GM12872 (cell line): ENCODE measurements at regions not wholly inside any gene's neighbourhood (a gene's known extent, or its start where the extent isn't known, plus 50 kb on each side); places are given as distances from the start of the nearest gene placed in this dataset.

ENCODE experiments used
- TF ChIP-seq, protein P1 (sequence below): IDR thresholded peaks from 3 replicates; pipeline ENCODE4 v1.5.1; 2011; ENCODE audit warnings: low read depth, mild to moderate bottlenecking, low read length, moderate library complexity; ENCODE audit not compliant: insufficient read depth

DNA sequence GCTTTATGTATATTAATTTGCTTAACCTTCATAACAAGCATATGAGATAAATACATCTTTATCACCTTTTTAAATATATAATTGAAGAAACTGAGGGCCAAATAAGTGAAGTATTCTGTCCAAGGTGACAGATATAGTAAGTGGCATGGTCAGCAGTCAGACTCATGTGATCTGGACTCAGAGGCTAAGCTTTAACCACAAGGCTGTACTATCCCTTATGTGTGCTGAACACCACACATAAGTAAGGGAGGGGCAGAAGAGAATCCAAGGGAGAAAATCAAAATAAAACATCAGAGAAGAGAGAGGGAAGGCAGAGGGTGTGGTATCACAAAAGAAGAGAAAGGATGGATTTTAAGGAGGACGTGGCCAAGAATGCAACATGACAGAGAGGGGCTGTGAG is 348.4 kb downstream of the EFNB2 start:
- TF ChIP-seq, protein P1, sequence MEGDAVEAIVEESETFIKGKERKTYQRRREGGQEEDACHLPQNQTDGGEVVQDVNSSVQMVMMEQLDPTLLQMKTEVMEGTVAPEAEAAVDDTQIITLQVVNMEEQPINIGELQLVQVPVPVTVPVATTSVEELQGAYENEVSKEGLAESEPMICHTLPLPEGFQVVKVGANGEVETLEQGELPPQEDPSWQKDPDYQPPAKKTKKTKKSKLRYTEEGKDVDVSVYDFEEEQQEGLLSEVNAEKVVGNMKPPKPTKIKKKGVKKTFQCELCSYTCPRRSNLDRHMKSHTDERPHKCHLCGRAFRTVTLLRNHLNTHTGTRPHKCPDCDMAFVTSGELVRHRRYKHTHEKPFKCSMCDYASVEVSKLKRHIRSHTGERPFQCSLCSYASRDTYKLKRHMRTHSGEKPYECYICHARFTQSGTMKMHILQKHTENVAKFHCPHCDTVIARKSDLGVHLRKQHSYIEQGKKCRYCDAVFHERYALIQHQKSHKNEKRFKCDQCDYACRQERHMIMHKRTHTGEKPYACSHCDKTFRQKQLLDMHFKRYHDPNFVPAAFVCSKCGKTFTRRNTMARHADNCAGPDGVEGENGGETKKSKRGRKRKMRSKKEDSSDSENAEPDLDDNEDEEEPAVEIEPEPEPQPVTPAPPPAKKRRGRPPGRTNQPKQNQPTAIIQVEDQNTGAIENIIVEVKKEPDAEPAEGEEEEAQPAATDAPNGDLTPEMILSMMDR: no peak

DNA sequence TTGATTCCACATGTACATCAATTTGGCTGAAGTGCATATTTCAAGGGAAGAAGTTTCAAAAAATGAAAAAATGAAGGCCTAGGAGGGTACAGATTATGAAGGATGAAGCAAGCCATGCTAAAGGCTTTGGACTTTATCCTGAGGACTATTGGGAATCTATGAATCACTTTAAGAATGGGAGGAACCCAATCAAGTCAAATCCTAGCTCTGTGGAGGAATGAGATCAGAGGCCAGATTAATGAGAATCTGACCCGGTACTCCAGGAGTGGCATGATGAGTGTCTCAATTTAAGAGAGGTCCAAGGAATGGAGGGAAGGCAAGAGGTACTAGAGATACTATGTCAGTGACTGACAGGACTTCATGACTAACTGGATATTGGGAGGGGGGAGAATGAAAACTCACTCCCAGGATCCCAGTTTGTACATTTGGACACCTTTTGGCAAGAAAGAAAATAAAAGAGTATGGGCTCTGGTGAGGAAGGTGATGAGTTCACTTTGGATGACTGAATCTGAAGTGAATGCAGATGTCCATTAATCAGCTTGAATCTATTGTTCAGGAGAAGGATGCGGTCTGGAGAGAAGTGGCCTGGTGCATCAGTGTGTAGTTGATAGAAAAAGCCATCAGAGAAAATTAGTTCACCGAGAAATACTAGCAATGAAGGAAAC is 349.0 kb downstream of the EFNB2 start:
- TF ChIP-seq, protein P1: no peak

DNA sequence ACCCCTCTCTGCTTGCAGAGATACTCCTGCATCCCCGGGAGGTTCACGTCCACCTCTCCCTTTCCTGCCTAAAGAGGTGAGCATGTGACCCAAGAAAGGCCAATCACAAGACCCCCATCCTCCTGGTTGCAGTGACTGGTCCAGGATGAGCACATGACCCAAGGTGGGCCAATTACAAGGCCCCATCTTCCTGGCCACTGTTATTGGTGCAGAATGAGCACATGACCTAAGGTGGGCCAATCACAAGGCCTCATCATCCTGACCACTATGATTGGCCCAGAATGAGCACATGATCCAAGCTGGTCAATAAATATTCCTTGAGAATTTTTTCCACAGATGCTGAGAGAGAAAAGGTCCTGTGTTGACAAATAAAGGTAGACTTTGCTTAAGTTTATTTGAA is 350.7 kb downstream of the EFNB2 start:
- TF ChIP-seq, protein P1: no peak

DNA sequence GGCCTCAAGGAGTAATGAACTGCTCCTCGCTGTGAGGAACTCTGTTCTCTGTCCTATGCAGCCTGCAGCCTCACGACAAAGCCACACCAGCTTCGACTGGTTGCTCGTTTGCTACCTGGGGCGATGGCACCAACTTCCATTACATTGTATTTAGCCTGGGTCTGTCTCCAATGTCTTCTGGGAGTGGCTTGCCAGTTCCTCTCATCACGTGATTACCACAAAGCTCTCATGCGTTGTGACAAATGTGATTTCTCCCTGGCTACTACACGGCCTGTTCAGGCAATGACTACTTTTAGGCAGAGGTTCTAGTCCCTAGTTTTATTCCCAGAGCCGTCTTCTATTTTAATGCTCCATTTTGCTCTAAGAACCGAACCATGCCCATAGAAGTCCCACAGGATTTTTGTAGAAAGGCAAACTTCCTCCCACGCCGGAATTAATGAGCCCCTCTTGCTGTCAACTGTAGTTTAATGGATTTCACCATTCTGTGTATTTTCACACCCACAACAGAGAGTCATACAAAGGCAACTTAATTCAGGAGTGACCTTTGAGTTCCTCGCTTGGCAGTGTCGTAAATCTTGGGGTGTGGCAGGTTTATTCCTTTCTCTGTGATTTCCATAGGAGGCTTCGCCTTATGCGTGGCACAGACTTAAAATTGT is 351.9 kb downstream of the EFNB2 start:
- TF ChIP-seq, protein P1: no peak

DNA sequence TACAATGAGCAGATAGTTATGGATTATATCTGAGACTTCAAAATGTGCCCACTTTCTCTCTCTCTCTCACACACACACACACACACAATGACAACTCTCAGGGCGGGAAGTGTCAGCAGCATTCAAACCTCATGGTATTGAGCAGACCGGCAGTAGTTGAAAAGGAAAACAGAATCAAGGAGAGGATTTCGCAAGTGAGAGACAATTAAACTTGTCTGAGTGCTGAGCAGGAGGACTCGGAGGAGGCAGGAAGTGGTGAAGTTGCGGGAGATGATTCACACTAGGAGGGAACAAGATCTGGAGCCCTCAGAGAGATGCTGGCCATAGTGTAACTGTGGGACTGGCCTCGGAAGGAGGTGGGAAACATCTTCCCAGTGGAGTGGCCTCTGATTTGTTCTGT is 353.1 kb downstream of the EFNB2 start:
- TF ChIP-seq, protein P1: no peak

DNA sequence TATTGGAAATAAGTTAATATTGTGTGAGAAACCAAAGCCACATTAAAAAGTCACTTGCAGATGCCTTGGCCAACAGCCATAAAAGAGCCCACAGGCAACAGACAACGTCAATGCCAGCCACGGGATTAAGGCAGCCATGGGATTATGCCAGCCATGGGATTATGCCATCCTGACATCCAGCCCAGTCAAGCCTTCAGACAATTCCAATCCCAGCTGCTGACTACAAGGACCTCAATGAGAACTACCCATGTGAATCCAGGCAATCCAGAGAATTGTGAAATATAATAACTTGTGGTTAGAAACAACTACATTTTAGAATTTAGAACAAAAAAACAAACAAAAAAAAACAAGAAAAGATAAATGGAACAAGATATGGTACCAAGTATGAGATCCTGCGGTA is 356.6 kb downstream of the EFNB2 start:
- TF ChIP-seq, protein P1: no peak

DNA sequence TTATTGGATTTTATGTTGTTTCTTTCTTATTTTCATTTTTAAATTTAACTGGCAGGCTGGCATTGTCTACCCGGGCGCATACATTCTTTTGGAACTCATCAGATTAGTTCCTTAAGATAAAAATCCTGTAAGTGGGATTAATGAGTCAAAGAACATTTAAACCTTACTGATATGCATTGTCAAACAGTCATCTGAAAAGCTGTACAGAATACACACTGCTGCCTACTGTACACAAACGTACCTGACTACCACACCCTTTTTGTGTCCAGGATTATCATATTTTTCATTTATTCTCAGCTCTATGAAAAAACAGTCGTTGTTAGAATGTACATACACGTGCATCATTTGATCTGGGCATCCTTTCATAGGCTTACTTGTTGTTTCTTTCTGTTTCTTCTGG is 358.3 kb downstream of the EFNB2 start:
- TF ChIP-seq, protein P1: no peak
